Colonic mucosa (tissue), 4 donors: ENCODE measurements at regions not wholly inside any gene's neighbourhood (a gene's known extent, or its start where the extent isn't known, plus 50 kb on each side); places are given as distances from the start of the nearest gene placed in this dataset.

Experiments used
- DNase-seq: peaks from one replicate; pipeline ENCODE4 v3.0.0-alpha.2; 2020
- H3K27ac ChIP-seq: fragments of 200-600 bp; one replicate; pipeline ENCODE4 v1.8.0; 2021
- H3K27me3 ChIP-seq: fragments of 200-600 bp; one replicate; pipeline ENCODE4 v1.8.0; 2021
- H3K36me3 ChIP-seq: fragments of 200-600 bp; one replicate; pipeline ENCODE4 v1.8.0; 2021
- H3K4me1 ChIP-seq: fragments of 200-600 bp; one replicate; pipeline ENCODE4 v1.8.0; 2021; ENCODE audit warnings: mild to moderate bottlenecking
- H3K4me3 ChIP-seq: fragments of 200-600 bp; one replicate; pipeline ENCODE4 v1.8.0; 2021
- H3K9ac ChIP-seq, 2 donors: one replicate each; pipeline ENCODE4 v1.7.0; 2013; ENCODE audit warnings: control low read depth in 2 of 2, low read depth in 2 of 2, low read length in 2 of 2
- H3K9me3 ChIP-seq: fragments of 200-600 bp; one replicate; pipeline ENCODE4 v1.8.0; 2021
- intact Hi-C: fragments of 100-400 bp; cut with DNase I; formaldehyde crosslinking; loops from one replicate; pipeline ENCODE4 v1.14.1; 2022
- TF ChIP-seq, protein P1 (sequence below): fragments of 200-600 bp; IDR thresholded peaks from one replicate; pipeline ENCODE4 v1.8.0; 2022; ENCODE audit warnings: antibody characterized with exemption, mild to moderate bottlenecking
- donor health status: healthy.
- donor health status: DM: no; HTN: no; CAD: no.
- donor health status: DM: no; HTN: no; CAD: no.

DNA sequence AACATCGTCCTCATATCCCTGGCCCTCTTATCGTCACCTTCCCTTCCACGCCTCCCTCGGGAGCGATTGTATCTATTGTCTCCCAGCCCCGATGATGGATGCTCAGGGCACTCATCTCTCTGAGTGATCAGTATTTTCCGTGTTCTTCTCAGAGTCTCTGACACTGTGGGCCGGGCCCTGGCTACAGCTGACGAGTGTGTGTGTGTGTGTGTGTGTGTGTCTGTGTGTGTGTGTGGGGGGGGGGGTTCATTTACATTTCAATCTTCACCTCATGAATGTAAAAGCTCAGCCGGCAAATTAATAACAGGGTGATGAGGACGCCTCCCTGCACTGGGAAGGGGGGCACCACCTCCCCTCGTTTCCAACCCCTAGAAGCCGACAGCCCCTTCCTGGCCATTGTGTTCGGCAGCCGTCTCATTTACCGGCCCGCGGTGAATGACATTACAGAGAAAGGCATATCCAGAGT, 159.5 kb downstream of the SHOX start:
- no peaks in the 10 kb centered on the region for H3K27me3 ChIP-seq
- TF ChIP-seq, protein P1, sequence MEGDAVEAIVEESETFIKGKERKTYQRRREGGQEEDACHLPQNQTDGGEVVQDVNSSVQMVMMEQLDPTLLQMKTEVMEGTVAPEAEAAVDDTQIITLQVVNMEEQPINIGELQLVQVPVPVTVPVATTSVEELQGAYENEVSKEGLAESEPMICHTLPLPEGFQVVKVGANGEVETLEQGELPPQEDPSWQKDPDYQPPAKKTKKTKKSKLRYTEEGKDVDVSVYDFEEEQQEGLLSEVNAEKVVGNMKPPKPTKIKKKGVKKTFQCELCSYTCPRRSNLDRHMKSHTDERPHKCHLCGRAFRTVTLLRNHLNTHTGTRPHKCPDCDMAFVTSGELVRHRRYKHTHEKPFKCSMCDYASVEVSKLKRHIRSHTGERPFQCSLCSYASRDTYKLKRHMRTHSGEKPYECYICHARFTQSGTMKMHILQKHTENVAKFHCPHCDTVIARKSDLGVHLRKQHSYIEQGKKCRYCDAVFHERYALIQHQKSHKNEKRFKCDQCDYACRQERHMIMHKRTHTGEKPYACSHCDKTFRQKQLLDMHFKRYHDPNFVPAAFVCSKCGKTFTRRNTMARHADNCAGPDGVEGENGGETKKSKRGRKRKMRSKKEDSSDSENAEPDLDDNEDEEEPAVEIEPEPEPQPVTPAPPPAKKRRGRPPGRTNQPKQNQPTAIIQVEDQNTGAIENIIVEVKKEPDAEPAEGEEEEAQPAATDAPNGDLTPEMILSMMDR, result no peak
- H3K4me1 ChIP-seq, result no peaks in the 10 kb centered on the region
- no peak overlapping the region for H3K27ac ChIP-seq
- DNase-seq, result no peak
- no peaks in the 10 kb centered on the region for H3K36me3 ChIP-seq
- no peak overlapping the region for H3K9ac ChIP-seq
- H3K9me3 ChIP-seq, result no peaks in the 10 kb centered on the region
- intact Hi-C loops, result no loop called here
- H3K4me3 ChIP-seq, result no peak overlapping the region

DNA sequence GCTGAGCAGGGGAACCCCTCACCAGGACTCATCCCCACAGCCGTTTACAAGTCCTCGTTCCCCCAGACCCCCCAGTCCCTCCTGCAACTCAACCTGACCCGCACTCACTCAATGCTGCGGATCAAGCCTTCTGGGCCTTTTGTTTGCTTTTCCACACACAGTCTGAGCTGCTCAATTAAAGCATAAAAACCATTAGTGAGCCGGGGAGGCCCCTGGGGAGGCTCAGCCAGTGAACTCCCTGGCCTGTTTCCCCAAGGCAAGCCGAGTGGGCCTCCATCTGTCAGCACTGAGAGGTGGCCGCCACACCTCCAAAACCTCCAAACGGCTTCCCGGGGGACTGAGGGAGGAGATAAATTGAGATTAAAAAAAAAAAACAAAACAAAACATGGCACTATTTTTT, 158.5 kb downstream of the SHOX start:
- H3K36me3 ChIP-seq, result no peaks in the 10 kb centered on the region
- no peaks in the 10 kb centered on the region for H3K9me3 ChIP-seq
- no peak overlapping the region for H3K27ac ChIP-seq
- no peaks in the 10 kb centered on the region for H3K27me3 ChIP-seq
- no peak overlapping the region for H3K9ac ChIP-seq
- no peak for DNase-seq
- intact Hi-C loops, result no loop called here
- H3K4me3 ChIP-seq, result no peak overlapping the region
- TF ChIP-seq, protein P1, result no peak
- no peaks in the 10 kb centered on the region for H3K4me1 ChIP-seq

DNA sequence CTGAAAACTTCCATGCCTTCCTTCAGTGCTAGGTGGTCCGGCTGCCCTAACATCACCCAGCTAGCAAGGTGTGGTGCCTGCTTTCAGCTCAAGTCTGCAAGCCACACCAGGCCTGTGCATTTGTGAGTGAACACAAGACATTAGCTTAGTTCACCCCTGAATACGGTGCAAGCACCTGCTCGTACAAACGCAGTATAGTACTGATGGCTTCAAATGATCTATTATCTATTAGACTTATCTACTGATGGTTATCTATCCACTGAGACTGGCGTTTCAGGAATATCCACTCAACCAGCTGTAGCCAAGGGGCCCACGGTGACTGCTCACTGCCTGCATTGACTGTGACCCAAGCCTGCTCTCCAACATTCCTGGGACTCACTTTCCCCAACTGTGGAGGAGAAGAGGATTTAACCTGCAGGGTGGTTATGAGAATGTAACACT, 155.9 kb downstream of the SHOX start:
- intact Hi-C loops, result no loop called here
- H3K27me3 ChIP-seq, result no peaks in the 10 kb centered on the region
- H3K9me3 ChIP-seq, result no peaks in the 10 kb centered on the region
- H3K27ac ChIP-seq, result no peak overlapping the region
- TF ChIP-seq, protein P1, result no peak
- DNase-seq, result peak; percentile 4
- no peak overlapping the region for H3K9ac ChIP-seq
- no peaks in the 10 kb centered on the region for H3K36me3 ChIP-seq
- no peaks in the 10 kb centered on the region for H3K4me1 ChIP-seq
- no peak overlapping the region for H3K4me3 ChIP-seq

DNA sequence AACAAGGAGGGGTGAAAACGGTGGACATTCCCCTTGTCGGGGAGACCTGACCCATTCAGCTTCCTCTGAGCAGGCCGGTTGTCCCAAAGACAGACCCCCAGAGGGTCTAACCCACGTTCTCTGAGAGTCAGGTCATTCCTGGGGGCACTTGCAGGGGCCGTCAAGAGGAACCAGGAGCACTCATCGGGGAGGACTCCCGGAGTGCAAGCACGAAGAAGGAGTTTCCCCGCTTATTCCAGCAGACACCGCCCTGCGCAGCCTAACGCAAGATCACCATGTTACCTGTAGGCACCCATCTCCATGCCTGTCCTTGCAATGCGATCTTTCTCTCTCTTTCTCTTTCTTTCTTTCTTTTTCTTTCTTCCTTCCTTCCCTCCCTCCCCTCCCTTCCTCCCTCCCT, 154.2 kb downstream of the SHOX start:
- H3K4me1 ChIP-seq, result no peaks in the 10 kb centered on the region
- H3K9me3 ChIP-seq, result no peaks in the 10 kb centered on the region
- no peak overlapping the region for H3K4me3 ChIP-seq
- no peaks in the 10 kb centered on the region for H3K27me3 ChIP-seq
- no peak for DNase-seq
- TF ChIP-seq, protein P1, result no peak
- intact Hi-C loops, result no loop called here
- H3K9ac ChIP-seq, result no peak overlapping the region
- H3K36me3 ChIP-seq, result no peaks in the 10 kb centered on the region
- H3K27ac ChIP-seq, result no peak overlapping the region

DNA sequence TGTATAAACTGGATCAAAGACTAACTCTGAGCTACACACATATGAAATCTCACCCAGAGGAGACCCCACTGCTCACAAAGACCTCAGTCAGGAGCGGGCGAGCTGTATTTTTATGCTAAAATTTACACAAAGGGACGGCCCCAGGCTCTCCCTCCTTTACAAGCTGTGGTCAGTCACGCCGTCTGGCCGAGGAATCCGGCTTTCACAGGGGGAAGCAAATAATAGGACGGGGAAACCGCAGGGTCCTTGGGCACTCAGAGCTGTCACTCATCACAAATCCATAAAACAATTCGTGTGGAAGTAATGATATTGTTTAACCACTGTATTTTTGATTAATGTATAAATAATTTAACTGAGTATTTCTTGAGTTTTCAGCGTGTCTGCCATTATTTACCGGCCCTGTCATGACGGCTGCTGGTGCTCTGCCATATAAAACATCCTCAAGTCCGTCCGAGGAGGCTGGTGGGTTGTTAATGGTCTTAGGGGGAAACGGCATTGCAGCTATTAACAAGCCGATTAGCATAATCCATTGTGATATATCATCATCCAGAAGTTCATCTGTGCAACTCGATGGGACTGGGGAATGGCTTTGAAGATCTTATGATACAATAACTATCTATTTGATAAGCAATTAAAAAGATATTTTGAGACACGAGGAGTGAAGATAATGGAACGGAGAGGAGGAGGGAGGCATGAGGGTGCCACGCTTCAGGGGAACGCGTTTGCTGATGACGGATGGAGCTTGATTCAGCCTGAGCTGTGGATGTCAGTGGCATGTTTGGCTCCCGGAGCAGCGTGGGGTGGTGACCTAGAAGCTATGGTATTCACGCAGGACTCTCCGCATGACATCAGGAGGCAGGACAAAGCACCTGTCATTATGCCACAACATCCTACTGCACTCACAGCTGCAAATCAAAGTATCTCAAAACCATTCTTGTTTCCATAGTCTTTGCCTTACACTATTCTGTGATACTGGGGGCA, 150.9 kb downstream of the SHOX start:
- H3K4me1 ChIP-seq, result no peaks in the 10 kb centered on the region
- H3K27ac ChIP-seq, result no peak overlapping the region
- H3K9ac ChIP-seq, result no peak overlapping the region
- no peaks in the 10 kb centered on the region for H3K27me3 ChIP-seq
- intact Hi-C loops, result no loop called here
- TF ChIP-seq, protein P1, result no peak
- DNase-seq, result no peak
- H3K4me3 ChIP-seq, result no peak overlapping the region
- no peaks in the 10 kb centered on the region for H3K36me3 ChIP-seq
- H3K9me3 ChIP-seq, result no peaks in the 10 kb centered on the region
